BJ (cell line): ENCODE measurements at regions not wholly inside any gene's neighbourhood (a gene's known extent, or its start where the extent isn't known, plus 50 kb on each side); places are given as distances from the start of the nearest gene placed in this dataset.

Experiments used
- CTCF ChIA-PET: fragments of 350-600 bp; formaldehyde crosslinking; extraction: SDS; loops from one replicate; lab custom pipeline; 2021; ENCODE audit warnings: antibody characterized with exemption, inconsistent platforms; lab: Yijun Ruan, JAX
- POLR2A ChIA-PET: fragments of 300-600 bp; sonication (Branson Sonifier 250); formaldehyde crosslinking; extraction: SDS; loops from one replicate; lab custom pipeline; 2021; ENCODE audit warnings: antibody characterized with exemption; lab: Charles Lee
- DNase-seq: peaks from one replicate; pipeline ENCODE4 v3.0.0-alpha.2; 2011; ENCODE audit warnings: low read depth
- H3K27me3 ChIP-seq: 2 replicates; pipeline ENCODE4 v1.6.0; 2011; ENCODE audit warnings: low read length; ENCODE audit not compliant: control insufficient read depth, insufficient read depth
- H3K36me3 ChIP-seq: 2 replicates; pipeline ENCODE4 v1.5.1; 2011; ENCODE audit warnings: low read length; ENCODE audit not compliant: control insufficient read depth, insufficient read depth
- H3K4me3 ChIP-seq: 2 replicates; pipeline ENCODE4 v1.5.1; 2011; ENCODE audit warnings: low read depth, mild to moderate bottlenecking, control low read depth, low read length
- TF ChIP-seq, protein P1 (sequence below): IDR thresholded peaks from 2 replicates; pipeline ENCODE4 v1.5.1; 2011; ENCODE audit warnings: low read depth, mild to moderate bottlenecking, control low read depth, inconsistent platforms, low read length, moderate library complexity; ENCODE audit not compliant: insufficient read depth

DNA sequence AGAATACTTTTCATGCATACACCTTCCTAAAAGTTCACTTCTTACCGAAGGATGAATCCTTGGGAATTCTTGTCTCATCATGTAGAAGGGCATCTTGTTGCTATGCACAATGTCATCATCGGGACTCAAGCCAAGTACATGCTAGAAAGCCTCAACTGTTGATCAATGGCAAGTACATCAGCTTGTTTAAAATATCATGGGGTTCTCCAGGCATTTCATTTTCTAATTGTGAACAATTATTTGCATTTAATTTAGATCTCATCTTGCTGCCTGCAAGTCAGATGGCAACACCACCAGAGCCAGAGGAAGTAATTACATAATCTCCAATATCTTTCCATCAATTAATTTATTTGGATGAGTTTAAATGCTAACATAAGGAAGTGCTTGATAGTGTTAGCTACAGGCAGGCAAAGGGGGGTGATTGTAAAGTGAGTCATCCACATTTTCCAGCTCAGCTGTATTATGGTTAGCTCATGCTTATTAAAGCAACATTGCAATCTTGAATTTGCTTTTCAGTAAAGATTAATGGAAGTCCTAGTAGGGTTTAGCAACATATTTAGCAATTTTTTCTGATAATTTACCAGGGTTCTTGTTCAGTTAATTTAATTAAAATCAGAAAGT, 356.5 kb downstream of the CBLL2 start:
- ChIA-PET CTCF (no interaction called here), POLR2A (no interaction called here)
- TF ChIP-seq, protein P1, sequence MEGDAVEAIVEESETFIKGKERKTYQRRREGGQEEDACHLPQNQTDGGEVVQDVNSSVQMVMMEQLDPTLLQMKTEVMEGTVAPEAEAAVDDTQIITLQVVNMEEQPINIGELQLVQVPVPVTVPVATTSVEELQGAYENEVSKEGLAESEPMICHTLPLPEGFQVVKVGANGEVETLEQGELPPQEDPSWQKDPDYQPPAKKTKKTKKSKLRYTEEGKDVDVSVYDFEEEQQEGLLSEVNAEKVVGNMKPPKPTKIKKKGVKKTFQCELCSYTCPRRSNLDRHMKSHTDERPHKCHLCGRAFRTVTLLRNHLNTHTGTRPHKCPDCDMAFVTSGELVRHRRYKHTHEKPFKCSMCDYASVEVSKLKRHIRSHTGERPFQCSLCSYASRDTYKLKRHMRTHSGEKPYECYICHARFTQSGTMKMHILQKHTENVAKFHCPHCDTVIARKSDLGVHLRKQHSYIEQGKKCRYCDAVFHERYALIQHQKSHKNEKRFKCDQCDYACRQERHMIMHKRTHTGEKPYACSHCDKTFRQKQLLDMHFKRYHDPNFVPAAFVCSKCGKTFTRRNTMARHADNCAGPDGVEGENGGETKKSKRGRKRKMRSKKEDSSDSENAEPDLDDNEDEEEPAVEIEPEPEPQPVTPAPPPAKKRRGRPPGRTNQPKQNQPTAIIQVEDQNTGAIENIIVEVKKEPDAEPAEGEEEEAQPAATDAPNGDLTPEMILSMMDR: no peak
- H3K4me3 ChIP-seq: no peak overlapping the region
- no peaks in the 10 kb centered on the region for H3K27me3 ChIP-seq
- H3K36me3 ChIP-seq: no peaks in the 10 kb centered on the region
- DNase-seq: no peak

DNA sequence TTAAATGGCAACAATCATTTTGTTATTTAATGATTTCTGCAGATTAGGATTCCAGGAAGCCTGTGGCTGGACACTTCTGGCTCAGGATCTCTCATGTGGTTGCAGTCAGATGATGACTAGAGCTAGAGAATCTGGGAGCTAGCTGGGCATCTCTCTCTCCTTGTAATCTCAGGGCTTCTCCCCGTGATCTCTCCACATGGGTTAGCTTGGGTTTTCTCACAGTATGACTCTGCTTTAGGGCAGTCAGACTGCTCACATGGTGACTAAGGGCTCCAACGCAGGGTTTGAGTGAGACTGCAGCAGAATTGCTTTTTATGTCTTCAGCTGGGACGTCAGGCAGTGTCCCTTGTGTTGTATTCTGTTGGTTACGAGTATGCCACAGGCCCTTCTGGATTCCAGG, 361.4 kb downstream of the CBLL2 start:
- DNase-seq: no peak
- ChIA-PET POLR2A (no interaction called here), CTCF (no interaction called here)
- Histone ChIP-seq H3K27me3 (no peaks in the 10 kb centered on the region), H3K36me3 (no peaks in the 10 kb centered on the region), H3K4me3 (no peak overlapping the region)
- TF ChIP-seq, protein P1: no peak

DNA sequence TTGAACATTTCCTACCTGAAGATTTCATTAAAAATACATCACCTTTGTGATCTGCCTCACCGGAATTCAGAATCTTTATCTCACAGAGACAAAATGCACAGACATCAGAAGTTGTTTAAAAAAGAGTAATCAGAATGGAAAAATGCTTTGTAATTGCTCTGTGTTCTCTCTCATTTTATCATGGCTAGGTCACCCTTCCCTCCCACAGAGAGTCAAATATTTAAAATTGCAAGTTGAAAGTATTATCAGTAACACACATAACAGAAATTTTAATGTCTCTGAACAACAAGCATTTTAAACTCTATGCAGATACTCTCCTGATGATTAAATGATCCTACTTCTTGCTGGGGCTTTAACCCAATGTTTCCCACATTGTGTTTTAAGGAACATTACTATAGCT, 362.0 kb downstream of the CBLL2 start:
- Histone ChIP-seq H3K4me3 (no peak overlapping the region), H3K27me3 (no peaks in the 10 kb centered on the region), H3K36me3 (no peaks in the 10 kb centered on the region)
- no peak for DNase-seq
- TF ChIP-seq, protein P1: no peak
- ChIA-PET CTCF (no interaction called here), POLR2A (no interaction called here)

DNA sequence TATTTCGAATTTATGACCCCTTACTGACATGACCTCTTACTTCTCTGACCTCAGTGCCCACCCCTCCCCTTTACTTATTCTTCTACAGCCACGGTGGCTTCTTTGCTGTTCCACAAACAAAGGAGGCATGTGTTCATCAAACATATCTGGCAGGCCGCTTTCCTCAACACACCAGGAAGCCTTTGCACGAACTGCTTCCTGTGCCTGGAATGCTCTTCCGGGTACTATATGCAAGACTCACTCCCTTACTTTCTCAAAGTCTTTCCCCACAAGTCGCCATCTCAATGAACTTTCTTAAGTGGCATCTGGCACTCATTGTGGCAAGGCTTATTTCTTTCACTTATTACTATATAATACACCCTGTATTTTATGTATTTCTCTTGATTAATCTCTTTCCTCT, 351.5 kb upstream of the DDX53 start:
- POLR2A ChIA-PET: no interaction called here
- no peak overlapping the region for H3K4me3 ChIP-seq

DNA sequence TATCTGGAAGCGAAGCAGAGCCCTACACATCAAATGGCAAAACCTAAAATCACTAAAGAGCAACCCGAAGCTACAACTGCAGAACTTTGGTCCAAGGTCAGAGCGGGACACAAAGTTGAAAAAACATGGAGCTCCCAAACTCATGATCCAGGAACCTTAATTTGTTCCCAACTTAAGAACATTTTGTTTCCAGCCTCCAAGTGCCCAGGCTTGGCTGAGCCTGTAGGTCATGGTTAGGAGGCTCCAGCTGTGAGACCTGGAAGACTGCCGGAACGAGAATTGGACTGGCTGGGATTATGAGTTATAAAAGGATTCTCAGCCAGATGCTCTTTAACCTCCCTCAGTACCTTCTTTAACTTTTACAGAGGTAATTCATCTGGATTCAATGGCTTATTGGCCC, 349.1 kb upstream of the DDX53 start:
- Histone ChIP-seq H3K36me3 (no peaks in the 10 kb centered on the region), H3K27me3 (no peaks in the 10 kb centered on the region), H3K4me3 (no peak overlapping the region)
- ChIA-PET CTCF (no interaction called here), POLR2A (no interaction called here)
- TF ChIP-seq, protein P1: no peak
- DNase-seq: no peak

More for the DNA sequence above, 351.5 kb upstream of the DDX53 start:
- Histone ChIP-seq H3K27me3 (no peaks in the 10 kb centered on the region), H3K36me3 (no peaks in the 10 kb centered on the region)
- TF ChIP-seq, protein P1: no peak
- DNase-seq: no peak
- CTCF ChIA-PET: no interaction called here
